22Rv1 (cell line): ENCODE measurements at regions not wholly inside any gene's neighbourhood (a gene's known extent, or its start where the extent isn't known, plus 50 kb on each side); places are given as distances from the start of the nearest gene placed in this dataset.

Experiments
- CTCF ChIP-seq: fragments of 450-650 bp; IDR thresholded peaks from 2 replicates; pipeline ENCODE4 v1.5.1; 2017; ENCODE audit warnings: mild to moderate bottlenecking
- ZFX ChIP-seq: fragments of 450-650 bp; IDR thresholded peaks from 2 replicates; pipeline ENCODE4 v1.6.1; 2017; ENCODE audit warnings: antibody characterized with exemption, borderline replicate concordance

GRCh38 chr5:67647772-67648171 is 451.2 kb upstream of the CD180 start:
- TF ChIP-seq ZFX = no peak
- no peak for TF ChIP-seq CTCF
